ENCODE measurements at regions not wholly inside any gene's neighbourhood (a gene's known extent, or its start where the extent isn't known, plus 50 kb on each side); places are given as distances from the start of the nearest gene placed in this dataset.

DNA sequence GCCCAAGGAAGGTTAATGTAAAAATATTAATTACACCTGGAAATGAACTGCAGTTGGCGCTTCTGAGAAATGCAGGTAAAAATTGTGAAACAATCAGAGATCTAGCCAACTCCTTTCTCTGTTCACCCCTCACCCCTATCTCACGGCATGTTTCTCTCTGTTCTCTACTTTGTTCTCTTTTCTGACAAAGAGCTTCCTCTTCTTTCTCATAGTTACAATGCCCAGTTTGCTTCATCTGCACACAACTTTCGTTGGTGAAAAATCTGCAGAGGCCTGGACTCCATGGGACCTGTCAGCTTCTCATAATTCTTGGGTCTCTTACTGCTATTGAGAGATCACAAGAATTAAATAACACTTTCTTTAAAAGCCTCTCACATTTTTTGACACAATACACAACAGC is 212.9 kb upstream of the LRRN1 start:
- no peak for TF ChIP-seq CTCF (IDR thresholded peaks at IDR 0.05)
- no peak for TF ChIP-seq POLR2AphosphoS5 (IDR thresholded peaks at IDR 0.05)
